Neuronal stem cell (in vitro differentiated cells): ENCODE measurements at regions not wholly inside any gene's neighbourhood (a gene's known extent, or its start where the extent isn't known, plus 50 kb on each side); places are given as distances from the start of the nearest gene placed in this dataset.
A peak's percentile ranks its signal among the peaks of the same experiment; 100 is the strongest.

Experiments used
- DNase-seq: peaks from one replicate; pipeline ENCODE4 v3.0.0-alpha.2; 2013; ENCODE audit warnings: low spot score
- H2AFZ ChIP-seq: one replicate; pipeline ENCODE4 v1.6.1; 2013; ENCODE audit warnings: mild to moderate bottlenecking, low read length, inconsistent platforms
- H2AK5ac ChIP-seq: 2 replicates; pipeline ENCODE4 v1.6.1; 2013; ENCODE audit warnings: low read depth, mild to moderate bottlenecking, inconsistent platforms, low read length, moderate library complexity, mixed read lengths
- H2BK120ac ChIP-seq: 2 replicates; pipeline ENCODE4 v1.6.1; 2013; ENCODE audit warnings: low read depth, mild to moderate bottlenecking, inconsistent platforms, low read length, moderate library complexity, mixed read lengths
- H2BK12ac ChIP-seq: one replicate; pipeline ENCODE4 v1.6.1; 2013; ENCODE audit warnings: low read length, inconsistent platforms
- H2BK15ac ChIP-seq: 2 replicates; pipeline ENCODE4 v1.6.1; 2013; ENCODE audit warnings: mild to moderate bottlenecking, low read length, inconsistent platforms, mixed read lengths
- H2BK5ac ChIP-seq: one replicate; pipeline ENCODE4 v1.6.1; 2013; ENCODE audit warnings: inconsistent platforms, mild to moderate bottlenecking, low read length, moderate library complexity
- H3K14ac ChIP-seq: one replicate; pipeline ENCODE4 v1.6.1; 2013; ENCODE audit warnings: low read length, inconsistent platforms
- H3K18ac ChIP-seq: 2 replicates; pipeline ENCODE4 v1.6.1; 2013; ENCODE audit warnings: low read length, inconsistent platforms
- H3K23ac ChIP-seq: 2 replicates; pipeline ENCODE4 v1.6.1; 2013; ENCODE audit warnings: low read depth, mild to moderate bottlenecking, mixed read lengths, low read length, inconsistent platforms; ENCODE audit not compliant: poor library complexity
- H3K27ac ChIP-seq: replicated peaks from 3 replicates; pipeline ENCODE4 v1.5.1; 2013; ENCODE audit warnings: low read length, inconsistent platforms
- H3K27me3 ChIP-seq, 3 experiments: 2 replicates each; pipeline ENCODE4 v1.6.1; 2013; ENCODE audit warnings: low read length in 3 of 3, mild to moderate bottlenecking in 2 of 3, inconsistent platforms in 1 of 3, low read depth in 1 of 3, mixed read lengths in 1 of 3, moderate library complexity in 1 of 3; ENCODE audit not compliant: control insufficient read depth in 3 of 3, insufficient read depth in 3 of 3
- H3K36me3 ChIP-seq, 2 donors: replicated peaks in 1 of 2; 2 replicates each; pipeline ENCODE4 v1.6.1; 2013; ENCODE audit warnings: low read length in 2 of 2; ENCODE audit not compliant: control insufficient read depth in 2 of 2, insufficient read depth in 2 of 2
- H3K4ac ChIP-seq: 2 replicates; pipeline ENCODE4 v1.6.1; 2013; ENCODE audit warnings: inconsistent platforms, mild to moderate bottlenecking, low read length, moderate library complexity
- H3K4me1 ChIP-seq, 2 donors: 1 replicate in 1 of 2; 2 replicates in 1 of 2; pipeline ENCODE4 v1.6.1; 2013; ENCODE audit warnings: low read length in 2 of 2, low read depth in 1 of 2; ENCODE audit not compliant: control insufficient read depth in 2 of 2, insufficient read depth in 1 of 2
- H3K4me2 ChIP-seq: one replicate; pipeline ENCODE4 v1.6.1; 2013; ENCODE audit warnings: mild to moderate bottlenecking, low read length, inconsistent platforms; ENCODE audit not compliant: insufficient read depth, poor library complexity, severe bottlenecking
- H3K4me3 ChIP-seq, 2 donors: 2 replicates each; pipeline ENCODE4 v1.5.1; 2013; ENCODE audit warnings: low read length in 2 of 2, mild to moderate bottlenecking in 2 of 2, inconsistent platforms in 1 of 2, moderate library complexity in 1 of 2
- H3K79me1 ChIP-seq: one replicate; pipeline ENCODE4 v1.6.1; 2013; ENCODE audit warnings: low read depth, mild to moderate bottlenecking, inconsistent platforms, low read length, moderate library complexity
- H3K9ac ChIP-seq: one replicate; pipeline ENCODE4 v1.6.1; 2013; ENCODE audit warnings: mild to moderate bottlenecking, low read depth, low read length, inconsistent platforms; ENCODE audit not compliant: poor library complexity
- H3K9me3 ChIP-seq, 2 donors: replicated peaks in 1 of 2; 2 replicates each; pipeline versions ENCODE3 to v1.6.1; 2013; ENCODE audit warnings: low read length in 2 of 2, mild to moderate bottlenecking in 2 of 2, inconsistent platforms in 1 of 2, low read depth in 1 of 2, mixed read lengths in 1 of 2, moderate library complexity in 1 of 2; ENCODE audit not compliant: control insufficient read depth in 2 of 2, insufficient read depth in 1 of 2
- H4K8ac ChIP-seq: one replicate; pipeline ENCODE4 v1.6.1; 2013; ENCODE audit warnings: low read depth, mild to moderate bottlenecking, inconsistent platforms, low read length, moderate library complexity
- H4K91ac ChIP-seq: one replicate; pipeline ENCODE4 v1.6.1; 2013; ENCODE audit warnings: low read length, low read depth, mild to moderate bottlenecking, inconsistent platforms; ENCODE audit not compliant: poor library complexity
- WGBS, 2 donors: extraction: QIAGEN DNeasy Blood & Tissue Kit; methylation state at CpG; one replicate each; pipeline ENCODE4 v1.1.7; 2013; ENCODE audit warnings: missing lambda C conversion rate in 2 of 2, mixed read lengths in 1 of 2; ENCODE audit not compliant: insufficient read length in 2 of 2, insufficient replicate concordance in 1 of 2; ENCODE audit errors: extremely low coverage in 2 of 2; 5-methylcytosine and 5-hydroxymethylcytosine counted together

DNA sequence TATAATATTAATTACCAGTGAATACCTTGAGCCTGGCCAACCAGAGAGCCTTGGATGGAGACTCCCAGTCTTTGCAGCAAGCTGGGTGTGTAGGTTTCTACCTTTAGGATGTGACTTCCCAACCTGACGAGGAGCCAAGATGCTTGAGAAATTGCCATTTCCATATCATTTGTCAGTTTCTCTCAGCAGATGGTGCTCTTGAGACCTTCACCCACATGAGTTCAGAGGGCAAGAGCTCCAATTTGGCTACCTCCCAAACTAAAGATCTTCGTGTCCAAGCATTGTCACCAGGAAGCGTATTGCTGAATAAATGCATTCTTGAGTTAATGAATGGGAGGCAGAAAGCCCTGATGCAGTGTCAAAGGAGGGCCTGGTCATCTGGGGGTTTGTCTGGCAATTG, 106.4 kb upstream of the TBX5 start:
- Histone ChIP-seq H3K4ac (peak overlapping the region; percentile 24), H2AK5ac (no peak overlapping the region), H2AFZ (no peak overlapping the region), H3K9me3 (no peaks in the 10 kb centered on the region), H3K79me1 (no peaks in the 10 kb centered on the region), H3K4me3 (no peak overlapping the region), H3K23ac (no peak overlapping the region), H4K91ac (no peak overlapping the region), H2BK120ac (no peak overlapping the region), H2BK12ac (no peak overlapping the region), H3K27me3 (no peaks in the 10 kb centered on the region), H2BK15ac (no peak overlapping the region), H3K4me2 (no peak overlapping the region), H3K4me1 (no peaks in the 10 kb centered on the region), H3K18ac (no peak overlapping the region), H4K8ac (no peak overlapping the region), H2BK5ac (no peak overlapping the region), H3K36me3 (no peaks in the 10 kb centered on the region), H3K14ac (no peak overlapping the region), H3K9ac (peak overlapping the region; percentile 3), H3K27ac (no peak overlapping the region)
- no peak for DNase-seq
- no CpG with 5 or more reads among the region's 3 CpGs for WGBS, 2 donors

DNA sequence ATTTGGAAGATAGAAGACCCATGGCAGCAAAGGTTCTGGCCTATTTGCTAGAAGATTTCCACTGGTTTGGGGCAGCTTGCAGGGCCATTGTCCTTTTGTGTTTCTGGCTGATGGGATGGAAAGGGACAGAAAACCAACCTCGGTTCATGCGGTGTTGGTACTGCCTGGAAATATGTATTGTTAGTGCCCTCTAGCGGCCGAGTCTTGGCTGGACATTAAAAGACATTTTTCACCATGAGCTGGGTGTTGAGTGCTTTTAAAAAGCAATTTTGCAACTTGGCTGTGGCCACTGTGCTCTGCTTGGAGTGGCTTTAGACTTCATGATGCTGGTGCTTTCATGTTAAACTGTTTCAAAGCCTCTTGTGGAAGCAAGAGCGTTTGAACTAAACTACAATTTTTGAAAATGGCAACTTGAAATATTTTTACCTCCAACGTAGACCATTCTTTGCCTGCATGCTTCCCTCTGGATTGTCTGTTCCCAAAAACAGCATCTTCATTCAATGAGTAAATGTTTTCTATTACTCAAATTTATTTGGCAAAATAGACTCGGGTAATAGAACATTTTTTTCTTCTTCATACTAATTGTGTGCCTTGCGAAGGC, 102.7 kb upstream of the TBX5 start:
- H3K27ac ChIP-seq, result no peak overlapping the region
- no CpG with 5 or more reads among the region's 8 CpGs for WGBS, 2 donors
- H3K9ac ChIP-seq, result no peak overlapping the region
- no peak overlapping the region for H2BK120ac ChIP-seq
- no peaks in the 10 kb centered on the region for H3K9me3 ChIP-seq
- no peak overlapping the region for H3K14ac ChIP-seq
- H2BK12ac ChIP-seq, result no peak overlapping the region
- no peak overlapping the region for H2BK15ac ChIP-seq
- H3K4ac ChIP-seq, result no peak overlapping the region
- no peak overlapping the region for H3K23ac ChIP-seq
- no peaks in the 10 kb centered on the region for H3K4me1 ChIP-seq
- no peaks in the 10 kb centered on the region for H3K79me1 ChIP-seq
- H2AK5ac ChIP-seq, result no peak overlapping the region
- no peak overlapping the region for H2AFZ ChIP-seq
- H3K27me3 ChIP-seq, result peaks cover 0 to 2% (median 0%) of the 10 kb centered on the region in 3 experiments
- no peak overlapping the region for H3K4me2 ChIP-seq
- no peak overlapping the region for H3K18ac ChIP-seq
- no peak overlapping the region for H4K8ac ChIP-seq
- peak; percentile 78 for DNase-seq
- no peak overlapping the region for H3K4me3 ChIP-seq
- no peaks in the 10 kb centered on the region for H3K36me3 ChIP-seq
- no peak overlapping the region for H4K91ac ChIP-seq
- no peak overlapping the region for H2BK5ac ChIP-seq

DNA sequence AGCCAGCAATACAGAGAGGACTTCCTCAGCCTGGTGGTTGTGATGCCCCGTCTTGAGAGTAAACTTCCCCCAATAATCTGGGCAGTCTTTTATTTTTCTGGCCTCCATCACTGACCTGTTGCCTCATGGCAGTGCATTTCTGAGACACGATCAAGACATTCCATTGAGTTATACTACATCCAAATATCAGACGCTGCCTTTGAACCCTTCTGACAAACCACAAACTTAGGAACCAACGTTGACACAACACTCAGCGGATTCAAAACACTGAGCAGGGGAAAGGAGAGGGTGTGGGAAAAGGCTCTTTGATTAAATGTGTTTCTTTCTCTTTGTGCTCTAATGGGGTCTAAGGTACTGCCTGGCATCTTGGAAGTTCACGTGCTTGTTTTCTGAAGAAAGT, 100.7 kb upstream of the TBX5 start:
- H3K27ac ChIP-seq, result no peak overlapping the region
- no peak for DNase-seq
- no peak overlapping the region for H3K4ac ChIP-seq
- no peak overlapping the region for H2BK12ac ChIP-seq
- no peak overlapping the region for H3K23ac ChIP-seq
- H2BK15ac ChIP-seq, result no peak overlapping the region
- H3K36me3 ChIP-seq, result no peaks in the 10 kb centered on the region
- H3K4me1 ChIP-seq, result no peaks in the 10 kb centered on the region
- no peak overlapping the region for H3K4me3 ChIP-seq
- no peak overlapping the region for H4K91ac ChIP-seq
- no peak overlapping the region for H3K14ac ChIP-seq
- no peak overlapping the region for H2BK5ac ChIP-seq
- peaks cover 0 to 10% (median 7%) of the 10 kb centered on the region in 3 experiments for H3K27me3 ChIP-seq
- no peaks in the 10 kb centered on the region for H3K79me1 ChIP-seq
- H3K4me2 ChIP-seq, result no peak overlapping the region
- H2AFZ ChIP-seq, result no peak overlapping the region
- no peak overlapping the region for H2BK120ac ChIP-seq
- WGBS, 2 donors, result no CpG with 5 or more reads among the region's 6 CpGs
- H3K18ac ChIP-seq, result no peak overlapping the region
- no peak overlapping the region for H2AK5ac ChIP-seq
- no peaks in the 10 kb centered on the region for H3K9me3 ChIP-seq
- no peak overlapping the region for H4K8ac ChIP-seq
- H3K9ac ChIP-seq, result no peak overlapping the region

DNA sequence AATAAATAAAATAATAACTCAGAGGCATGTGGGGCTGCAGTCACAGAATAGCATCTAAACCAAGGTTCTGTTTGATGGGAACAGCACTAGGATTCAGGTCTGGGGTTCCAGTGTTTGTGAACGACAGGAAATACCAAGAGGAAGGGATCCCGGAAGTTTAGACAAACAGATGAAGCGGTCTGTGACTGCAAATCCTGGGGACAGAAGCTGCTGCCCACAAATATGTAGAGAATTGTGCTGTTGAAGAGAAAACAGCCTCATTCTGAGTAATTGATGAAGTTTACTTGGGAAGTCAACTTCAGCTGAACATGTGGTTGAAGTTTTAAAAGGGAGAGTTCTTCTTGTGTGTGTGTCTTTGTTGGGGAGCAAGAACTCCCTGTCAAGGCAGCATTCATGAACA, 98.4 kb upstream of the TBX5 start:
- H3K36me3 ChIP-seq, result no peaks in the 10 kb centered on the region
- no peak overlapping the region for H3K4me3 ChIP-seq
- H3K4me2 ChIP-seq, result no peak overlapping the region
- no peak overlapping the region for H3K27ac ChIP-seq
- WGBS, 2 donors, result no CpG with 5 or more reads among the region's 3 CpGs
- H2AK5ac ChIP-seq, result no peak overlapping the region
- H2BK5ac ChIP-seq, result no peak overlapping the region
- no peak overlapping the region for H2BK12ac ChIP-seq
- no peak overlapping the region for H2BK120ac ChIP-seq
- H3K4me1 ChIP-seq, result peaks cover 0 to 5% of the 10 kb centered on the region in 2 donors
- no peak overlapping the region for H2AFZ ChIP-seq
- no peak for DNase-seq
- no peak overlapping the region for H4K8ac ChIP-seq
- H3K9ac ChIP-seq, result no peak overlapping the region
- H3K9me3 ChIP-seq, result no peaks in the 10 kb centered on the region
- H3K14ac ChIP-seq, result no peak overlapping the region
- no peak overlapping the region for H3K23ac ChIP-seq
- H3K4ac ChIP-seq, result no peak overlapping the region
- peaks cover 0 to 18% (median 14%) of the 10 kb centered on the region in 3 experiments for H3K27me3 ChIP-seq
- no peak overlapping the region for H4K91ac ChIP-seq
- H3K18ac ChIP-seq, result no peak overlapping the region
- H2BK15ac ChIP-seq, result no peak overlapping the region
- no peaks in the 10 kb centered on the region for H3K79me1 ChIP-seq
